Activated CD4-positive, alpha-beta T cell treated with anti-CD3 and anti-CD28 coated beads, Interleukin-2, amount 10 ng/mL, durations not matched to agents 7 days and 5 days (primary cell): ENCODE measurements at regions not wholly inside any gene's neighbourhood (a gene's known extent, or its start where the extent isn't known, plus 50 kb on each side); places are given as distances from the start of the nearest gene placed in this dataset.

ENCODE experiments used
- CTCF ChIA-PET: fragments of 350-600 bp; sonication (Branson Sonifier 250); formaldehyde crosslinking; loops from one replicate; lab custom pipeline; 2021; ENCODE audit warnings: antibody characterized with exemption; lab: Charles Lee
- POLR2A ChIA-PET: fragments of 350-600 bp; sonication (Branson Sonifier 250); formaldehyde crosslinking; loops from one replicate; lab custom pipeline; 2021; ENCODE audit warnings: antibody characterized with exemption; lab: Charles Lee
- DNase-seq: peaks from one replicate; pipeline ENCODE4 v3.0.0-alpha.2; 2020
- H3K27ac Mint-ChIP-seq: one replicate; pipeline ENCODE4 v1.8.0; 2021; ENCODE audit warnings: mild to moderate bottlenecking, moderate library complexity, mixed read lengths
- H3K27me3 Mint-ChIP-seq: one replicate; pipeline ENCODE4 v1.8.0; 2021; ENCODE audit warnings: mixed read lengths
- H3K36me3 Mint-ChIP-seq: one replicate; pipeline ENCODE4 v1.8.0; 2021; ENCODE audit warnings: low read depth, mixed read lengths
- H3K4me1 Mint-ChIP-seq: one replicate; pipeline ENCODE4 v1.8.0; 2021; ENCODE audit warnings: mixed read lengths
- H3K4me3 Mint-ChIP-seq: one replicate; pipeline ENCODE4 v1.8.0; 2021; ENCODE audit warnings: mild to moderate bottlenecking, moderate library complexity, mixed read lengths
- H3K9me3 Mint-ChIP-seq: one replicate; pipeline ENCODE4 v1.8.0; 2021; ENCODE audit warnings: mixed read lengths

- CTCF ChIA-PET = interaction anchor here (1.1 to 1.2 kb wide), 2 partner anchors 9 to 30 kb away, joined by 3 read pairs; no protein-coding TSS in a partner anchor
- Mint-ChIP-seq H3K27ac (no peak overlapping the region), H3K4me1 (no peaks in the 10 kb centered on the region), H3K9me3 (no peaks in the 10 kb centered on the region), H3K27me3 (no peaks in the 10 kb centered on the region), H3K36me3 (no peaks in the 10 kb centered on the region), H3K4me3 (no peak overlapping the region)
- no peak for DNase-seq
- POLR2A ChIA-PET = no interaction called here
Observed at GRCh38 chr1:48058135-48059025, 61.2 kb upstream of the TRABD2B start.

GRCh38 chr1:48057249-48057648 lies 60.1 kb upstream of the TRABD2B start:
- H3K27ac Mint-ChIP-seq = no peak overlapping the region
- no peaks in the 10 kb centered on the region for H3K27me3 Mint-ChIP-seq
- ChIA-PET CTCF (interaction anchor here (1.2 kb wide), 1 partner anchor 28 kb away, joined by 3 read pairs; no protein-coding TSS in a partner anchor), POLR2A (no interaction called here)
- H3K4me1 Mint-ChIP-seq = no peaks in the 10 kb centered on the region
- H3K9me3 Mint-ChIP-seq = no peaks in the 10 kb centered on the region
- no peak overlapping the region for H3K4me3 Mint-ChIP-seq
- no peak for DNase-seq
- no peaks in the 10 kb centered on the region for H3K36me3 Mint-ChIP-seq

- H3K27ac Mint-ChIP-seq = no peak overlapping the region
- H3K9me3 Mint-ChIP-seq = no peaks in the 10 kb centered on the region
- H3K4me1 Mint-ChIP-seq = no peaks in the 10 kb centered on the region
- ChIA-PET POLR2A (no interaction called here), CTCF (no interaction called here)
- H3K27me3 Mint-ChIP-seq = no peaks in the 10 kb centered on the region
- no peak overlapping the region for H3K4me3 Mint-ChIP-seq
- H3K36me3 Mint-ChIP-seq = no peaks in the 10 kb centered on the region
- no peak for DNase-seq
Observed at GRCh38 chr1:48055876-48056764, 58.9 kb upstream of the TRABD2B start.

GRCh38 chr1:48054232-48054631 lies 57.0 kb upstream of the TRABD2B start:
- CTCF ChIA-PET = no interaction called here
- Mint-ChIP-seq H3K27ac (no peak overlapping the region), H3K9me3 (no peaks in the 10 kb centered on the region), H3K4me3 (no peak overlapping the region), H3K4me1 (no peaks in the 10 kb centered on the region), H3K36me3 (no peaks in the 10 kb centered on the region), H3K27me3 (no peaks in the 10 kb centered on the region)
- no peak for DNase-seq
- POLR2A ChIA-PET = no interaction called here

- Mint-ChIP-seq H3K36me3 (no peaks in the 10 kb centered on the region), H3K27ac (no peak overlapping the region), H3K4me1 (no peaks in the 10 kb centered on the region), H3K27me3 (no peaks in the 10 kb centered on the region), H3K4me3 (no peak overlapping the region), H3K9me3 (no peaks in the 10 kb centered on the region)
- POLR2A ChIA-PET = no interaction called here
- no peak for DNase-seq
- CTCF ChIA-PET = no interaction called here
Observed at GRCh38 chr1:48052923-48053291, 55.7 kb upstream of the TRABD2B start.

GRCh38 chr1:48051466-48052126 lies 54.4 kb upstream of the TRABD2B start:
- CTCF ChIA-PET = no interaction called here
- Mint-ChIP-seq H3K4me1 (no peaks in the 10 kb centered on the region), H3K4me3 (no peak overlapping the region), H3K27ac (no peak overlapping the region), H3K36me3 (no peaks in the 10 kb centered on the region), H3K27me3 (no peaks in the 10 kb centered on the region), H3K9me3 (no peaks in the 10 kb centered on the region)
- POLR2A ChIA-PET = no interaction called here
- DNase-seq = no peak

- CTCF ChIA-PET = interaction anchor here (1.0 kb wide), 1 partner anchor 52 kb away, joined by 4 read pairs; the partner anchor contains the start of gene TRABD2B
Observed at GRCh38 chr1:48049823-48050535, 52.8 kb upstream of the TRABD2B start.

GRCh38 chr1:48048980-48049379 lies 51.8 kb upstream of the TRABD2B start:
- Mint-ChIP-seq H3K4me1 (peaks cover 3% of the 10 kb centered on the region), H3K36me3 (no peaks in the 10 kb centered on the region), H3K27me3 (no peaks in the 10 kb centered on the region), H3K27ac (no peak overlapping the region), H3K4me3 (no peak overlapping the region), H3K9me3 (no peaks in the 10 kb centered on the region)
- no peak for DNase-seq
- ChIA-PET CTCF (no interaction called here), POLR2A (no interaction called here)

More at GRCh38 chr1:48049823-48050535, 52.8 kb upstream of the TRABD2B start:
- no peak overlapping the region for H3K27ac Mint-ChIP-seq
- no peak overlapping the region for H3K4me3 Mint-ChIP-seq
- POLR2A ChIA-PET = no interaction called here
- H3K9me3 Mint-ChIP-seq = no peaks in the 10 kb centered on the region
- no peak for DNase-seq
- no peaks in the 10 kb centered on the region for H3K27me3 Mint-ChIP-seq
- peaks cover 3% of the 10 kb centered on the region for H3K4me1 Mint-ChIP-seq
- no peaks in the 10 kb centered on the region for H3K36me3 Mint-ChIP-seq

- Mint-ChIP-seq H3K9me3 (no peaks in the 10 kb centered on the region), H3K36me3 (no peaks in the 10 kb centered on the region), H3K4me1 (peaks cover 3% of the 10 kb centered on the region), H3K27ac (no peak overlapping the region), H3K27me3 (no peaks in the 10 kb centered on the region), H3K4me3 (no peak overlapping the region)
- CTCF ChIA-PET = no interaction called here
- no peak for DNase-seq
- POLR2A ChIA-PET = no interaction called here
Observed at GRCh38 chr1:48048064-48048463, 50.9 kb upstream of the TRABD2B start.

GRCh38 chr1:48047116-48047515 lies 49.9 kb upstream of the TRABD2B start:
- POLR2A ChIA-PET = no interaction called here
- peaks cover 3% of the 10 kb centered on the region for H3K4me1 Mint-ChIP-seq
- CTCF ChIA-PET = no interaction called here
- no peak for DNase-seq
- no peaks in the 10 kb centered on the region for H3K36me3 Mint-ChIP-seq
- H3K4me3 Mint-ChIP-seq = no peak overlapping the region
- no peak overlapping the region for H3K27ac Mint-ChIP-seq
- no peaks in the 10 kb centered on the region for H3K27me3 Mint-ChIP-seq
- no peaks in the 10 kb centered on the region for H3K9me3 Mint-ChIP-seq
